Activated CD4-positive, CD25-positive, alpha-beta regulatory T cell treated with anti-CD3 and anti-CD28 coated beads, Interleukin-2, amount 50 U/mL, for 72 hours (primary cell): ENCODE measurements at regions not wholly inside any gene's neighbourhood (a gene's known extent, or its start where the extent isn't known, plus 50 kb on each side); places are given as distances from the start of the nearest gene placed in this dataset.
"Not testable (repeated sequence)": the region's sequence is repeated elsewhere in the genome, so short reads cannot be mapped to it uniquely, and the experiment has no call there.

Experiments used
- DNase-seq: peaks from one replicate; pipeline ENCODE4 v3.0.0; 2021

DNA sequence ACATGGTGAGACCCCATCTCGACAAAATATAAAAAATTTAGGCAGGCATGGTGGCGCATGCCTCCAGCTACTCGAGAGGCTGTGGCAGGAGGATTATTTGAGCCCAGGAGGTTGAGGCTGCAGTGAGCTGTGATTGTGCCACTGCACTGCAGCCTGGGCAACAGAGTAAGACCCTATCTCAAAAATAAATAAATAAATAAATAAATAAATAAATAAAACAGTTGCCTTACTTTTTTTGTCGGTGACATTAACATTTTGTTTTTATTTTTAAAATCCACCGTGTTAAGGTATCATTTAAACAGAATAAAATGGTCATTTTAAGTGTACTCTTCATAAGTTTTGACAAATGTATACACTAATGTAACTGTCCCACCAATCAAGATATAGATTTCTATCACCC lies 57.0 kb downstream of the RASL11A start:
- no peak for DNase-seq

- no peak for DNase-seq
These were observed 58.6 kb downstream of the RASL11A start for GRCh38 chr13:27329210-27329609.

- DNase-seq: no peak
These were observed 64.3 kb downstream of the RASL11A start for GRCh38 chr13:27334774-27335435.

GRCh38 chr13:27336014-27336673 lies 65.5 kb downstream of the RASL11A start:
- no peak for DNase-seq

DNA sequence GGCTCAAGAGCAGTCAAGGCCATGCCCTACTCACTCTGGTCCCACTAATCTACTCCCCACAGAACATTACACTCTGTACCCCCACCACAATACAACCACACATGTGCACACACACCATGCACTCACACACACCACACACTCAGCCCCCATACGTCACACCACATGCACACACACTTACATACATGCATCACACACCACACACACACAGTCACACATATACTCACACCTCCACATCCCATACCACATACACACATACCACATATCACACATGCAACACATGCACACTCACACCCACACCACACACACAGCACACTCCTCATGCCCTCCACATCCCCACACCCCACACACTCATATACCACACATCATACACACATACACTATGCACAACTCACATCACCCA lies 67.6 kb downstream of the RASL11A start:
- no peak for DNase-seq

- no peak for DNase-seq
These were observed 68.2 kb downstream of the RASL11A start for GRCh38 chr13:27338816-27339215.

DNA sequence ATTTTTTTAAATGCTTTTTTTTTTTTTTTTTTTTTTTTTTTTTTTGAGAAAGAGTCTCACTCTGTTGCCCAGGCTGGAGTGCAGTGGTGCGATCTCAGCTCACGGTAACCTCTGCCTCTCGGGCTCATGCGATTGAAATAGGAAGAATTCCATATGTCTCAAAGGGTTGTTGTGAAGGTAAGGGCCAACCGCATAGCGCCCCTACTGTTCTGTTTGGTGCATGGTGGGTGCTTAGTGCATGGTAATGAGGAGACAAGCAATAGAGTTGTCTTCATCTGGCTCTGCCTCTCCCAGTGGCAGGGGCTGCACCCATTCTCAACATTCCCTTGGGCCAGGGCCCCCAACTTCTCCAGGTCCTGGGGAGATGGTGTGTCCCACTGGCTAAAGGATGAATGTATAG lies 68.7 kb downstream of the RASL11A start:
- DNase-seq: no peak

GRCh38 chr13:27341616-27342015 lies 71.0 kb downstream of the RASL11A start:
- no peak for DNase-seq

DNA sequence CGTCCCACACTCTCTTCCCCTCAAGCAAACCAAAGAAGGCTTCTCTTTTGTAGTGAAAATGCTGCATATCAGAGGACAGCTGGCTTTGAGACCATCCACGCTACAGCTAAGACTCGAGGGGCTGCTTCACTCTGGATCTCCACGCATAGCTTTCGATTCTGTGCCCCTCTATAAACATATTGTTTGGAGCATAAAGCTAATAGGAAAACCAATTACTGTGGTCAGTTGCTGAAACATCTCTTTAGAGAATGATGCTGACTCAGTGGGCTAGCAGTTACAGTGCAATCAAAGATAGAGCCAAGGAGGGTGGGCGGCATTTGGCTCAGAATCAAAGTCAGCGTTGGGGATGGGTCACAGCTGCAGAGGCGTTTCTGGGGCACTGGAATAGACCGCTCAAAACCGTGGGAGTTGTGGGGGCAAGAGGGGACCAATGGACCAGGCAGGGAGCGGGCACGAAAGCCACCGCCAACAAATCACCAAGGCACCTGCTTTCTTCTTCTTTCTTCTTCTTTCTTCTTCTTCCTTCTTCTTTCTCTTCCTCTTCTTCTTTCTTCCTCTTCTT lies 76.7 kb downstream of the RASL11A start:
- DNase-seq: no peak

DNA sequence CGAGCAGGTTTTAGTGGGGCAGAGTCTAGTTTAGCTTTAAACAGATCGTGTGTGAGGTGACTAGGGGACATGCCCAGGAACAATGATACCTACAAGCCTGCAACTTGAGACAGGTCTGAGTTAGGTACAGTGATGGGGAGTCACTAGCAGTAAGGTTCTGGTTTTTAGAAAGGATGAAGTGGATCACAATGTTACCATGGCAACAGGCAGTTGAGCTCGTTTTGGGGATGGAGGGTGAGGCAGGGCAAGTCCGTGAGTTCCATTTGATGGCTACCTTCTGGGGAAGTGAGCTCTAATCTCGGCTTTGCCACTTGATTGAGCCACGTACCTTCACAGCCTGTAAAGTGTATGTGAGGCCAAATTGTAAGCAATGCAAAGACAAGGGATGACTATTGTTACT lies 76.0 kb upstream of the GTF3A start:
- DNase-seq: no peak

DNA sequence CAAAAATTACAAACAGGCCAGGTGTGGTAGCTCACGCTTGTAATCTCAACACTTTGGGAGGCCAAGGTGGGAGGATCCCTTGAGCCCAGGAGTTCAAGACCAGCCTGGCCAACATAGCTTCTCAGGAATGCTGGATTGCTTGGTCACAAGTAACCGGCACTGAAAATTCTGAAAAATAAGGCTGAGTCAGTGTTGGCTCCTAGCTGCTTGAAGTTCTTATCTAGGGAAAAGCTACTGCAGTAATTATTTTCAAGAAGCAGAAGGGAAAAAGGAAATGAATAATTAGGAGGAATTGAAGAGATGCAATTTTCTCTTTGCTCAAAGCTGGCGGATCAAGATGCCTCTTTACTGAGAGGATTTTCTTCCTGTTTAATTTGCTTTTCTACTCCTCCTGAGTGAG lies 75.0 kb upstream of the GTF3A start:
- no peak for DNase-seq

GRCh38 chr13:27350825-27351224 lies 73.6 kb upstream of the GTF3A start:
- not testable (repeated sequence) for DNase-seq

DNA sequence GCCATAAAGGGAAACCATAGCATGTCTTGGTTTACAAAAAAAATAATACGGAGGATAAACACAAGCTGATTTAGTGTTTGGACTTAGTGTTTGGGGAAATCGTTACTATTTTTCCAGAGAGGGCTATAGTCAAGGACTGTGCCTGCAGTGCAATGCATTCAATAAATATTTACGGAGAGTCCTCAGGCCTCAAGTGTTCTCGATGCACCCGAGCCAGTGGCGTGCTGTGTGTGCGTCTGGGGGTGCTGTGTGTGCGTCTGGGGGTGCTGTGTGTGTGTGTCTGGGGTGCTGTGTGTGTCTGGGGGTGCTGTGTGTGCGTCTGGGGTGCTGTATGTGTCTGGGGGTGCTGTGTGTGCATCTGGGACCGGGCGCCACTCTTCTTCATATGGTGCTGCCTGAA lies 71.7 kb upstream of the GTF3A start:
- DNase-seq: no peak

- no peak for DNase-seq
These were observed 71.2 kb upstream of the GTF3A start for GRCh38 chr13:27353166-27353583.

- DNase-seq: no peak
These were observed 70.7 kb upstream of the GTF3A start for GRCh38 chr13:27353708-27354107.

DNA sequence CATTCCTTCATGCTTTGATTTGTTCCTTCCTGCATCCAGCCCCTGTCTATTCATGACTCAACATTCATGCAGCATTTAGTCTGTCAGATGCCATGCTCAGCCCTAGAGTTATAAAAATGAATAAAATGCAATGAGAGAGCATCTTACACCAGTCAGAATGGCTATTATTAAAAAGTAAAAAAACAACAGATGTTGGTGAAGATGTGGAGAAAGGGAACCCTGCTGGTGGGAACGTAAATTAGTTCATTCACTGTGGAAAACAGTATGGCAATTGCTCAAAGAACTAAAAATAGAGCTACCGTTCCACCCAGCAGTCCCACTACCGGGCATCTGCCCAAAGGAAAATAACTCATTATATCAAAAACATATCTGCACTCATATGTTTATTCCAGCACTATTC lies 70.0 kb upstream of the GTF3A start:
- DNase-seq: no peak

DNA sequence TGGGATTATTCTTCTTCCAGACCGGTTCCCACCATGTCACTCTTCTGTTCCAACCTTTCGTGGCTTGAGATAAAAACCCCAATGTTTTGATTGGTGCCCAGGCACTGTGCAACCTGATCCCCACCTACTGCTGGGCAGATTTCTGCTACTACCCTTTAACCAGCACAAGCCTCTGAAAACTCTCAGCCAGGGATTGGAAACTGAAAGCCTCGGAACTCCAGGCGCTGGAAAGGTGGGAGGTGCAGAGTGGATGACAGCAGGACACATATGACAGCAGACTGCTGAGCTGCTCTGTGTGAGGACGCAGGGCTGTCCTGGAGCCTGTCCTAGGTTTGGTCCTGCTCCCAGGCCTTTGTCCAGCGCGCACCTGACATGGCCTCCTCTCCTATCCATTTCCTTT lies 68.5 kb upstream of the GTF3A start:
- DNase-seq: no peak

DNA sequence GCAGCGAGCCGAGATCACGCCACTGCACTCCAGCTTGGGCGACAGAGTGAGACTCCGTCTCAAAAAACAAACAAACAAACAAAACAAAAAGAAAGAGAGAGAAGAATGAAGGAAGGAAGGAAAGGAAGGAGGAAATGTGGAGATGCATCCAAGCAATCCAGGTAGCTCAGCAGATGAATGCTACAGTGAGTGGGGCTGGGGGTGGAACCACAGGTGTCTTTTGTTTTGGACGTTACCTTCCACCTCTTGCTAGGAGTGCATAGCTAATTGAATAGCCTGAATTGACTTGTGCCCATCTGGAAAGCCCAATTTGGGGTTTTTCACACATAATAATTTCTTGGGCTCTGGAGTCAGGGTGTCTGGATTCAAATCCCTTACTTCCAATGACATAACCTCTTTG lies 66.0 kb upstream of the GTF3A start:
- DNase-seq: no peak

GRCh38 chr13:27359199-27359821 lies 65.1 kb upstream of the GTF3A start:
- DNase-seq: peak; percentile 56

- DNase-seq: no peak
These were observed 63.9 kb upstream of the GTF3A start for GRCh38 chr13:27360562-27360961.

GRCh38 chr13:27362064-27362751 lies 62.2 kb upstream of the GTF3A start:
- DNase-seq: peak; percentile 83

- DNase-seq: not testable (repeated sequence)
These were observed 60.8 kb upstream of the GTF3A start for GRCh38 chr13:27363637-27364036.

GRCh38 chr13:27367570-27367969 lies 56.8 kb upstream of the GTF3A start:
- DNase-seq: no peak
